OCI-LY3 (cell line): ENCODE measurements at regions not wholly inside any gene's neighbourhood (a gene's known extent, or its start where the extent isn't known, plus 50 kb on each side); places are given as distances from the start of the nearest gene placed in this dataset.

Experiments
- H2AFZ ChIP-seq: fragments of 200-600, 300-600 bp; shearing (Covaris generic); 2 replicates; pipeline ENCODE4 v1.6.0; 2014; ENCODE audit warnings: antibody characterized with exemption, low read depth, low read length
- H3K27ac ChIP-seq: fragments of 200-600, 300-600 bp; sonication (generic); 2 replicates; pipeline ENCODE4 v1.5.1; 2014; ENCODE audit warnings: mild to moderate bottlenecking, low read length, moderate library complexity, mixed read lengths
- H3K27me3 ChIP-seq: fragments of 200-600, 300-600 bp; sonication (generic); 2 replicates; pipeline ENCODE4 v1.6.1; 2014; ENCODE audit warnings: low read depth, low read length, mixed read lengths
- H3K36me3 ChIP-seq: fragments of 200-600, 300-600 bp; sonication (generic); replicated peaks from 2 replicates; pipeline ENCODE3; 2014; ENCODE audit warnings: low read depth, low read length, mixed read lengths
- H3K4me1 ChIP-seq: fragments of 300-600, 200-600 bp; sonication (generic); 2 replicates; pipeline ENCODE4 v1.6.1; 2014; ENCODE audit warnings: low read length, mixed read lengths
- H3K4me2 ChIP-seq: fragments of 200-600, 300-600 bp; sonication (generic); 2 replicates; pipeline ENCODE4 v1.6.1; 2014; ENCODE audit warnings: low read length, mixed read lengths
- H3K4me3 ChIP-seq: fragments of 300-600, 200-600 bp; sonication (generic); 2 replicates; pipeline ENCODE4 v1.5.1; 2014; ENCODE audit warnings: antibody characterized with exemption, mild to moderate bottlenecking, low read length, moderate library complexity
- H3K79me2 ChIP-seq: fragments of 300-600, 200-600 bp; shearing (Covaris generic); 2 replicates; pipeline ENCODE4 v1.6.1; 2014; ENCODE audit warnings: mild to moderate bottlenecking, low read length, mixed read lengths
- H3K9ac ChIP-seq: fragments of 300-600, 200-600 bp; shearing (Covaris generic); 2 replicates; pipeline ENCODE4 v1.6.0; 2014; ENCODE audit warnings: mild to moderate bottlenecking, low read length, moderate library complexity
- H3K9me3 ChIP-seq: fragments of 200-600, 300-600 bp; shearing (Covaris generic); 2 replicates; pipeline ENCODE4 v1.6.1; 2014; ENCODE audit warnings: low read length, mixed read lengths; ENCODE audit not compliant: insufficient read depth
- H4K20me1 ChIP-seq: fragments of 200-600, 300-600 bp; sonication (generic); 2 replicates; pipeline ENCODE4 v1.6.1; 2016; ENCODE audit warnings: low read length, mixed read lengths; ENCODE audit not compliant: insufficient read depth
- CTCF ChIP-seq: fragments of 200-600, 300-600 bp; sonication (generic); IDR thresholded peaks from 2 replicates; pipeline ENCODE4 v1.5.1; 2014; ENCODE audit warnings: antibody characterized with exemption, low read length, low read depth
- EZH2phosphoT487 ChIP-seq: fragments of 200-600 bp; shearing (Covaris generic); IDR thresholded peaks from 2 replicates; pipeline ENCODE4 v1.6.1; 2018; ENCODE audit warnings: antibody characterized with exemption, mixed run types, low read depth

DNA sequence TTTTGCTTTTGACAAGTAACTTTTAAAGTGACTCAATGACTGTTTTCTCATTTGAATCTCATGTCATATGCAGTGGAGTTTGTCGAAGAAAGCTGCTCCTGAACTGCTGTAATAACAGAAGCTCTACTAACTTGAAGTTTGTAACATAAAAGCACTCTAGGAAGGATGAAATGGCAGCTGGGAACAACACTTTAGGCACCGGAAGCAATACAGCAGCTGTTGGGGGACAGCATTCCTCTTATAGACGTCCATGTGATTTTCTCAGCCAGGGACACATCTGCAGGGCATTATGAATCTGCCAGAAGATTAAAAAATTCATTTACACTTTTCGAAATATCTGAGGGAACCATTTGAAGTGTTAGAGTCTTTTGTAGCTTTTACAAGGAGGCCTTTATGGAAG, 1035.8 kb downstream of the ADGRL3 start:
- Histone ChIP-seq H3K79me2 (no peaks in the 10 kb centered on the region), H3K4me1 (no peaks in the 10 kb centered on the region), H3K9me3 (no peaks in the 10 kb centered on the region), H3K27me3 (no peaks in the 10 kb centered on the region), H2AFZ (no peak overlapping the region), H3K4me3 (no peak overlapping the region), H3K4me2 (no peak overlapping the region), H3K36me3 (no peaks in the 10 kb centered on the region), H3K27ac (no peak overlapping the region), H3K9ac (no peak overlapping the region), H4K20me1 (no peaks in the 10 kb centered on the region)
- TF ChIP-seq EZH2phosphoT487 (no peak), CTCF (no peak)

- H3K79me2 ChIP-seq, result no peaks in the 10 kb centered on the region
- no peak overlapping the region for H3K4me3 ChIP-seq
- no peak overlapping the region for H2AFZ ChIP-seq
- no peaks in the 10 kb centered on the region for H3K27me3 ChIP-seq
- no peaks in the 10 kb centered on the region for H3K4me1 ChIP-seq
- no peaks in the 10 kb centered on the region for H3K36me3 ChIP-seq
- H3K27ac ChIP-seq, result no peak overlapping the region
- no peak overlapping the region for H3K4me2 ChIP-seq
- no peaks in the 10 kb centered on the region for H3K9me3 ChIP-seq
- no peaks in the 10 kb centered on the region for H4K20me1 ChIP-seq
- no peak overlapping the region for H3K9ac ChIP-seq
- TF ChIP-seq CTCF (no peak), EZH2phosphoT487 (no peak)
These were observed 1032.7 kb downstream of the ADGRL3 start for GRCh38 chr4:62232814-62233213.

- no peaks in the 10 kb centered on the region for H3K4me1 ChIP-seq
- no peaks in the 10 kb centered on the region for H3K27me3 ChIP-seq
- H3K36me3 ChIP-seq, result no peaks in the 10 kb centered on the region
- H4K20me1 ChIP-seq, result no peaks in the 10 kb centered on the region
- H3K27ac ChIP-seq, result no peak overlapping the region
- TF ChIP-seq EZH2phosphoT487 (no peak), CTCF (no peak)
- no peak overlapping the region for H3K9ac ChIP-seq
- H3K4me2 ChIP-seq, result no peak overlapping the region
- no peaks in the 10 kb centered on the region for H3K79me2 ChIP-seq
- no peak overlapping the region for H2AFZ ChIP-seq
- H3K4me3 ChIP-seq, result no peak overlapping the region
- H3K9me3 ChIP-seq, result no peaks in the 10 kb centered on the region
These were observed 1031.9 kb downstream of the ADGRL3 start for GRCh38 chr4:62231994-62232393.

GRCh38 chr4:62226082-62226481, 1026.0 kb downstream of the ADGRL3 start:
- H3K27me3 ChIP-seq, result no peaks in the 10 kb centered on the region
- H3K9me3 ChIP-seq, result no peaks in the 10 kb centered on the region
- H3K36me3 ChIP-seq, result no peaks in the 10 kb centered on the region
- no peak overlapping the region for H3K9ac ChIP-seq
- peaks cover 5% of the 10 kb centered on the region for H3K4me1 ChIP-seq
- H3K4me3 ChIP-seq, result no peak overlapping the region
- H2AFZ ChIP-seq, result no peak overlapping the region
- H3K27ac ChIP-seq, result no peak overlapping the region
- H4K20me1 ChIP-seq, result no peaks in the 10 kb centered on the region
- H3K79me2 ChIP-seq, result no peaks in the 10 kb centered on the region
- no peak overlapping the region for H3K4me2 ChIP-seq
- TF ChIP-seq CTCF (no peak), EZH2phosphoT487 (no peak)
